T-helper 22 cell (primary cell): ENCODE measurements at regions not wholly inside any gene's neighbourhood (a gene's known extent, or its start where the extent isn't known, plus 50 kb on each side); places are given as distances from the start of the nearest gene placed in this dataset.
"Not testable (repeated sequence)": the region's sequence is repeated elsewhere in the genome, so short reads cannot be mapped to it uniquely, and the experiment has no call there.

ENCODE experiments used
- DNase-seq: peaks from one replicate; pipeline ENCODE4 v3.0.0-alpha.2; 2020; ENCODE audit warnings: low read depth

GRCh38 chr4:123638834-123639233 lies 242.2 kb downstream of the SPRY1 start:
- no peak for DNase-seq

- DNase-seq, result no peak
Observed at GRCh38 chr4:123640271-123640670, 243.7 kb downstream of the SPRY1 start.

GRCh38 chr4:123640824-123641223 lies 244.2 kb downstream of the SPRY1 start:
- no peak for DNase-seq

- no peak for DNase-seq
Observed at GRCh38 chr4:123643691-123644090, 247.1 kb downstream of the SPRY1 start.

- no peak for DNase-seq
Observed at GRCh38 chr4:123649250-123649644, 252.7 kb downstream of the SPRY1 start.

- DNase-seq, result no peak
Observed at GRCh38 chr4:123649645-123650391, 253.2 kb downstream of the SPRY1 start.

- no peak for DNase-seq
Observed at GRCh38 chr4:123651066-123651465, 254.5 kb downstream of the SPRY1 start.

GRCh38 chr4:123651536-123652180 lies 255.1 kb downstream of the SPRY1 start:
- no peak for DNase-seq

- no peak for DNase-seq
Observed at GRCh38 chr4:123652476-123652875, 255.9 kb downstream of the SPRY1 start.

- no peak for DNase-seq
Observed at GRCh38 chr4:123653236-123653635, 256.6 kb downstream of the SPRY1 start.

GRCh38 chr4:123656746-123657294 lies 260.2 kb downstream of the SPRY1 start:
- DNase-seq, result not testable (repeated sequence)

- not testable (repeated sequence) for DNase-seq
Observed at GRCh38 chr4:123657606-123658005, 261.0 kb downstream of the SPRY1 start.

- no peak for DNase-seq
Observed at GRCh38 chr4:123659262-123659661, 262.7 kb downstream of the SPRY1 start.

- no peak for DNase-seq
Observed at GRCh38 chr4:123659730-123660129, 263.1 kb downstream of the SPRY1 start.

- no peak for DNase-seq
Observed at GRCh38 chr4:123661080-123661737, 264.6 kb downstream of the SPRY1 start.

GRCh38 chr4:123662827-123663226 lies 266.2 kb downstream of the SPRY1 start:
- DNase-seq, result no peak

GRCh38 chr4:123666486-123666885 lies 269.9 kb downstream of the SPRY1 start:
- no peak for DNase-seq

GRCh38 chr4:123667496-123667895 lies 270.9 kb downstream of the SPRY1 start:
- no peak for DNase-seq

- no peak for DNase-seq
Observed at GRCh38 chr4:123667991-123668390, 271.4 kb downstream of the SPRY1 start.

GRCh38 chr4:123671636-123672404 lies 275.2 kb downstream of the SPRY1 start:
- DNase-seq, result no peak

- DNase-seq, result no peak
Observed at GRCh38 chr4:123672987-123673386, 276.4 kb downstream of the SPRY1 start.

- no peak for DNase-seq
Observed at GRCh38 chr4:123673971-123674370, 277.4 kb downstream of the SPRY1 start.
